ENCODE measurements at regions not wholly inside any gene's neighbourhood (a gene's known extent, or its start where the extent isn't known, plus 50 kb on each side); places are given as distances from the start of the nearest gene placed in this dataset.

DNA sequence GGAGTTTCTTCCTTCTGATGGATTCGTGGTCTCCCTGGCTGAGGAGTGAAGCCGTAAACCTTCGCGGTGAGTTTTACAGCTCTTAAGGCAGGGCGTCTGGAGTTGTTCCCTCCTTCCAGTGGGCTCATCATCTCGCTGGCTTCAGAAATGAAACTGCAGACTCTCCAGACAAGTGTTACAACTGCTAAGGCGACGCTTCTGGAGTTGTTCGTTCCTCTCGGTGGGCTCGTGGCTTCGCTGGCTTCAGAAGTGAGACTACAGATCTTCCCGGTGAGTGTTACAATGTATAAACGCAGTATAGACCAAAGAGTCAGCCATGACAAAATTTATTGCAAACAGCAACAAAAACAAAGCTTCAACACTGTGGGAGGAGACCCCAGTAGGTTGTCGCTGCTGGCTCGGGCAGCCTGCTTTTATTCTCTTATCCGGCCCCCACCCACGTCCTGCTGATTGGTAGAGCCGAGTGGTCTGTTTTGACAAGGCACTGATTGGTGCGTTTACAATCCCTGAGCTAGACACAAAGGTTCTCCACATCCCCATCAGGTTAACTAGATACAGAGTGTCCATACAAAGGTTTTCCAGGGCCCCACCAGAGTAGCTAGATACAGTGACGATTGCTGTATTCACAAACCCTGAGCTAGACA is 113.2 kb downstream of the GPX5 start:
- no peak for TF ChIP-seq EZH2phosphoT487 (IDR thresholded peaks at IDR 0.05; ENCODE audit: insufficient read depth, low read depth)
- no peak for TF ChIP-seq EZH2 (IDR thresholded peaks at IDR 0.05; ENCODE audit: insufficient read depth, poor library complexity, severe bottlenecking)

Data from GM23248 (cell line).